ENCODE measurements at regions not wholly inside any gene's neighbourhood (a gene's known extent, or its start where the extent isn't known, plus 50 kb on each side); places are given as distances from the start of the nearest gene placed in this dataset.

DNA sequence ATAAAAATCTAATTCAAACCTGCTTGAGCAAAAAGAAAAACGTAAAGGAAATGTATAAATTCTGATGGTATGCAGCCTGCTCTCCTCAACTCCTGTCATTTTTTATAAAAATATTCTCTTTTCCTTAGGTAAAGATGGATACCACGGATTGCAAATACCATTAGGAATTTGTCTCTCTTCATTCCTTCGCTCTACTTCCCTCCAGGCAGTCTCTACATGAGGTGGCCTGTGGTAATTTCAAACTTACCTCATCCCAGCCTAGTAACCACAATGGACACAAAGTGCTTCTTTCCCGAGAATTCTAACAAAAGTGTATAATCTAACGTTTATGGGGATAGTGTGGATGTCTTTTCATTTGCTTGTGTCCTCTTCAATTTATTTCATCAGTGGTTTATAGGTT is 239.5 kb upstream of the LRRC7 start:
- Histone ChIP-seq H3K4me3 (no peak overlapping the region), H3K4me1 (no peaks in the 10 kb centered on the region), H3K27me3 (no peaks in the 10 kb centered on the region), H3K9me3 (no peaks in the 10 kb centered on the region), H3K27ac (no peak overlapping the region), H3K36me3 (no peaks in the 10 kb centered on the region)
- ATAC-seq (ENCODE audit: low FRiP score in 2 of 2) (no peak), DNase-seq (no peak)
- WGBS, 2 donors, result 78 to 82% methylated on average over 5 of the region's 5 CpGs
- no peak for TF ChIP-seq EP300 (IDR thresholded peaks at IDR 0.05)
- TF ChIP-seq POLR2AphosphoS5 (IDR thresholded peaks at IDR 0.05), result no peak
- TF ChIP-seq POLR2A (IDR thresholded peaks at IDR 0.05), result no peak
- TF ChIP-seq, protein P1, sequence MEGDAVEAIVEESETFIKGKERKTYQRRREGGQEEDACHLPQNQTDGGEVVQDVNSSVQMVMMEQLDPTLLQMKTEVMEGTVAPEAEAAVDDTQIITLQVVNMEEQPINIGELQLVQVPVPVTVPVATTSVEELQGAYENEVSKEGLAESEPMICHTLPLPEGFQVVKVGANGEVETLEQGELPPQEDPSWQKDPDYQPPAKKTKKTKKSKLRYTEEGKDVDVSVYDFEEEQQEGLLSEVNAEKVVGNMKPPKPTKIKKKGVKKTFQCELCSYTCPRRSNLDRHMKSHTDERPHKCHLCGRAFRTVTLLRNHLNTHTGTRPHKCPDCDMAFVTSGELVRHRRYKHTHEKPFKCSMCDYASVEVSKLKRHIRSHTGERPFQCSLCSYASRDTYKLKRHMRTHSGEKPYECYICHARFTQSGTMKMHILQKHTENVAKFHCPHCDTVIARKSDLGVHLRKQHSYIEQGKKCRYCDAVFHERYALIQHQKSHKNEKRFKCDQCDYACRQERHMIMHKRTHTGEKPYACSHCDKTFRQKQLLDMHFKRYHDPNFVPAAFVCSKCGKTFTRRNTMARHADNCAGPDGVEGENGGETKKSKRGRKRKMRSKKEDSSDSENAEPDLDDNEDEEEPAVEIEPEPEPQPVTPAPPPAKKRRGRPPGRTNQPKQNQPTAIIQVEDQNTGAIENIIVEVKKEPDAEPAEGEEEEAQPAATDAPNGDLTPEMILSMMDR (IDR thresholded peaks at IDR 0.05), result no peak

DNA sequence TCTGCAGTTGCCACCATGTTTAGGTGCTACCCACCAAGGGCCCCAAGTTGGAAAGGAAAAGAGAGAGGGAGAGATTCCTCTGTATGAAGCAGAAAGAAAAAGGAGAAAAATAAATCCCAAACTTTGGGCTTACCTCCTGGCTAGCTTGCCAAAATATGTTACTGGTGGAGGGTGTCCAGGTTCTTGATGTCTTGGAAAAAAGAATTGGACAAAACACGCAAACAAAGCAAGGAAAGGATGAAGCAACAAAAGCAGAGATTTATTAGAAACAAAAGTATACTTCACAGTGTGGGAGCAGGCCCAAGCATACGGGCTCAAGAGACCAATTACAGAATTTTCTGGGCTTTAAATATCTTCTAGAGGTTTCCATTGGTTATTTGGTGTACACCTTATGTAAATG is 204.5 kb upstream of the LRRC7 start:
- Histone ChIP-seq H3K9me3 (no peaks in the 10 kb centered on the region), H3K4me3 (no peak overlapping the region), H3K36me3 (no peaks in the 10 kb centered on the region), H3K4me1 (no peaks in the 10 kb centered on the region), H3K27me3 (no peaks in the 10 kb centered on the region), H3K27ac (no peak overlapping the region)
- DNase-seq, result no peak
- no peak for TF ChIP-seq POLR2A (IDR thresholded peaks at IDR 0.05)
- TF ChIP-seq, protein P1 (IDR thresholded peaks at IDR 0.05), result no peak
- no peak for TF ChIP-seq EP300 (IDR thresholded peaks at IDR 0.05)
- no peak for TF ChIP-seq POLR2AphosphoS5 (IDR thresholded peaks at IDR 0.05)
- ATAC-seq (ENCODE audit: low FRiP score in 2 of 2), result no peak
- WGBS, 2 donors, result 70 to 81% methylated on average over 2 of the region's 2 CpGs

DNA sequence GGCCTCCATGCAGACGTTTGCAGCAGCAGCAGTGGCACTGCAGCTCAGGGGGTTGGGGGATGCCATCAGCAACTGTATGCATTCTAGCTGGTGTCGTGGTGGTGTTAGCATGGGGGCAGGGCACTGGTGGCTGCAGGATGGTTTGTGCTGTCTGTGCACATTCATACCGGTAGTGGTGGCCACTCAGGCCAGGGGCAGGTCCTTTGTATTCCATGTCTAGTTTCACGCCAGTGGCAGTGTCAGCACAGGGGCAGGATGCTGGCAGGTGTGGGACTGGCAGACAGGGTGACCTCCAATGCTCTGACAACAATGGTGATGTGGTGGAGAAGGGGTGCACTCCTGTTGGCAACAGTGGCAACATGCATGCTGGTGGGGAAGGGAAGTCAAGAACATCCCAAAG is 194.2 kb upstream of the LRRC7 start:
- Histone ChIP-seq H3K9me3 (no peaks in the 10 kb centered on the region), H3K4me1 (no peaks in the 10 kb centered on the region), H3K27ac (no peak overlapping the region), H3K4me3 (no peak overlapping the region), H3K27me3 (no peaks in the 10 kb centered on the region), H3K36me3 (no peaks in the 10 kb centered on the region)
- TF ChIP-seq EP300 (IDR thresholded peaks at IDR 0.05) (no peak), POLR2A (IDR thresholded peaks at IDR 0.05) (no peak), POLR2AphosphoS5 (IDR thresholded peaks at IDR 0.05) (no peak)
- TF ChIP-seq, protein P1 (IDR thresholded peaks at IDR 0.05), result no peak
- DNase-seq (no peak), ATAC-seq (ENCODE audit: low FRiP score in 2 of 2) (no peak)
- 69% methylated on average over 4 of the region's 4 CpGs; no CpG with 5 or more reads in 1 of the 2 donors for WGBS, 2 donors

DNA sequence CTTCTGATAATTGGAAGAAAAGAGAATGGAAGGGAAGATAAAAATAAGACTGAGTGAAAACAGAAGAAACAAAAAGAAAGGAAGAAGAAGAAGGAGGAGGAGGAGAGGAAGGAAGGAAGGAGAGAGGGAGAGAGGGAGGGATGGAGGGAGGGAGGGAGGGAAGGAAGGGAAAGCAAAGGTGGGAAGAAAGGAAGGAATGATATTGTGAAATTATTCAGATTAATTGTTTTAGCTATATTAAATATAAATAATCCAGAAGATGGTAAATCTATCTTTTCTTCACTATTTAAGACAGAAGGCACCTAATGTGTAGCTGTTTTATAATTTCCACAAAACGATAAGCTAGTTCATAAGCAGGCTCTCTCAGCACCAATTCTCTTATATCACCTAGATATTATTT is 191.3 kb upstream of the LRRC7 start:
- ATAC-seq (ENCODE audit: low FRiP score in 2 of 2) (no peak), DNase-seq (no peak)
- H3K27me3 ChIP-seq, result no peaks in the 10 kb centered on the region
- H3K4me1 ChIP-seq, result no peaks in the 10 kb centered on the region
- no peak for TF ChIP-seq EP300 (IDR thresholded peaks at IDR 0.05)
- no peak for TF ChIP-seq POLR2AphosphoS5 (IDR thresholded peaks at IDR 0.05)
- TF ChIP-seq, protein P1 (IDR thresholded peaks at IDR 0.05), result no peak
- no peak for TF ChIP-seq POLR2A (IDR thresholded peaks at IDR 0.05)
- no peaks in the 10 kb centered on the region for H3K36me3 ChIP-seq
- H3K9me3 ChIP-seq, result no peaks in the 10 kb centered on the region
- no peak overlapping the region for H3K27ac ChIP-seq
- H3K4me3 ChIP-seq, result no peak overlapping the region
- 81 to 87% methylated on average over 1 of the region's 1 CpG for WGBS, 2 donors

DNA sequence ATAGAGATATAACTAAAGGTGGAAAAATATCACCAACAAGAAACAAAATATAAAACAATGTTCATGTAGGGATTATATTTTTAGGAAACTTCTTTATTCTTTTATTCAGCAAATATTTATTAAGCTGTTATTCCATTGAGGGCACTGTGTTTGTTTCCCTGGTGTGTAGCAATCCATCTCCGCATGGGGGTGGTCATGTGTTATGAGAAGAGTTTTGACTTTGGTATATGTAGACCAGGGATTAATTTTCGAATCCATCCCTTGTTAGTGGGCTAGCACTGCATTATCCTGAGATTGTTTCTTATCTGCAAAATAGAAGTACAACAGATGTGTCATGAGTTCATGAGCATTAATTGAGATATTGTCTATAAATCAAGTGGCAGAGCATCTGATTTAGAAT is 190.2 kb upstream of the LRRC7 start:
- Histone ChIP-seq H3K36me3 (no peaks in the 10 kb centered on the region), H3K4me3 (no peak overlapping the region), H3K9me3 (no peaks in the 10 kb centered on the region), H3K4me1 (no peaks in the 10 kb centered on the region), H3K27ac (no peak overlapping the region), H3K27me3 (no peaks in the 10 kb centered on the region)
- 21 to 44% methylated on average over 2 of the region's 2 CpGs for WGBS, 2 donors
- no peak for ATAC-seq (ENCODE audit: low FRiP score in 2 of 2)
- no peak for DNase-seq
- TF ChIP-seq, protein P1 (IDR thresholded peaks at IDR 0.05), result no peak
- no peak for TF ChIP-seq POLR2AphosphoS5 (IDR thresholded peaks at IDR 0.05)
- TF ChIP-seq POLR2A (IDR thresholded peaks at IDR 0.05), result no peak
- TF ChIP-seq EP300 (IDR thresholded peaks at IDR 0.05), result no peak
